Heart right ventricle (tissue), 16 donors: ENCODE measurements at regions not wholly inside any gene's neighbourhood (a gene's known extent, or its start where the extent isn't known, plus 50 kb on each side); places are given as distances from the start of the nearest gene placed in this dataset.

ENCODE experiments used
- ATAC-seq, 8 donors: fragments of 200-7000 bp; cut with Tn5 transposase; one replicate each; pipeline ENCODE4 v1.9.1; 2020; ENCODE audit warnings: mild to moderate bottlenecking in 8 of 8, moderate library complexity in 8 of 8, moderate number of reproducible peaks in 1 of 8
- DNase-seq, 2 donors: peaks; one replicate each; pipeline ENCODE4 v3.0.0-alpha.2; 2020
- H3K27ac ChIP-seq, 10 donors: fragments of 200-600 bp; sonication (generic) in 2 of 10; one replicate each; pipeline versions ENCODE4 v1.5.0 to v1.8.0; 2020 to 2022; ENCODE audit warnings: mild to moderate bottlenecking in 3 of 10
- H3K27me3 ChIP-seq, 7 donors: fragments of 200-600 bp; one replicate each; pipeline ENCODE4 v1.8.0; 2021 to 2022; ENCODE audit warnings: mild to moderate bottlenecking in 2 of 7
- H3K36me3 ChIP-seq, 9 donors: fragments of 200-600 bp; sonication (generic) in 1 of 9; one replicate each; pipeline versions ENCODE4 v1.5.0 to v1.8.0; 2020 to 2022; ENCODE audit warnings: mild to moderate bottlenecking in 2 of 9
- H3K4me1 ChIP-seq, 9 donors: fragments of 200-600 bp; sonication (generic) in 1 of 9; one replicate each; pipeline versions ENCODE4 v1.5.0 to v1.8.0; 2020 to 2022; ENCODE audit warnings: mild to moderate bottlenecking in 4 of 9
- H3K4me3 ChIP-seq, 10 donors: fragments of 200-600 bp; sonication (generic) in 2 of 10; one replicate each; pipeline versions ENCODE4 v1.5.0 to v1.8.0; 2020 to 2022; ENCODE audit warnings: mild to moderate bottlenecking in 7 of 10, moderate library complexity in 2 of 10
- H3K9me3 ChIP-seq, 11 donors: fragments of 200-600 bp in 10 of 11; sonication (generic) in 2 of 11; one replicate each; pipeline versions ENCODE4 v1.5.0 to v1.8.0; 2013 to 2022; ENCODE audit warnings: mild to moderate bottlenecking in 2 of 11, control low read depth in 1 of 11, moderate library complexity in 1 of 11
- CTCF ChIP-seq, 9 donors: fragments of 200-600 bp; sonication (generic) in 2 of 9; IDR thresholded peaks; one replicate each; pipeline versions ENCODE4 v1.5.0 to v1.8.0; 2021 to 2022; ENCODE audit warnings: antibody characterized with exemption in 9 of 9, mild to moderate bottlenecking in 5 of 9, moderate library complexity in 1 of 9
- WGBS, 2 donors: extraction: QIAGEN DNeasy Blood & Tissue Kit; methylation state at CpG; one replicate each; pipeline ENCODE4 v1.1.7; 2013; ENCODE audit warnings: inconsistent platforms in 1 of 2; 5-methylcytosine and 5-hydroxymethylcytosine counted together
- intact Hi-C, 10 donors: fragments of 100-400 bp; cut with DNase I; formaldehyde crosslinking; loops; one replicate each; pipeline versions ENCODE4 v1.11.1 to v1.14.2; 2022
- donor health status: Arrhythmogenic right ventricular cardiomyopathy.
- donor health status: ischemic (EF 13 %, LVEDD 7.1; RV severe dilation, severe dysfunction).
- donor health status: healthy with polysubstance abuse.
- donor health status: DM: no; HTN: yes; CAD: no.
- donor health status: DM: no; HTN: no; CAD: no.
- donor health status: ischemic (EF 25% LVEDD 6.9; RV normal size, moderate dysfunction).
- donor health status: ischemic (EF 25% LVEDD 5.7; RV mildly dilated, moderate dysfunction).
- donor health status: healthy.
- donor health status: DM: yes; HTN: yes; CAD: no.
- donor health status: Ischemic cardiomyopathy.
- donor health status: ischemic (EF 35%, LVEDD 5.7; RV mildly dilated, moderate dysfunction).
- donor health status: nonischemic (EF 11% LVEDD 7.7; RV severe dilation, severe dysfunction).
- donor health status: DM: yes; HTN: yes; CAD: no.
- donor health status: PGD.
- donor health status: ischemic (EF 29% LVEDD 5.4; RV normal size, mild dysfunction).
- donor health status: nonischemic (EF 23%, LVEDD 6.1; RV moderate dilation, normal function).

- Histone ChIP-seq H3K36me3 (no peaks in the 10 kb centered on the region), H3K27ac (no peak overlapping the region), H3K4me3 (no peak overlapping the region), H3K4me1 (no peaks in the 10 kb centered on the region), H3K27me3 (no peaks in the 10 kb centered on the region), H3K9me3 (no peaks in the 10 kb centered on the region)
- intact Hi-C loops: no loop called here
- DNase-seq: no peak
- TF ChIP-seq CTCF (IDR thresholded peaks at IDR 0.05): no peak
- ATAC-seq: no peak
These were observed 387.5 kb downstream of the ADCYAP1 start for GRCh38 chr18:1292167-1292566.

GRCh38 chr18:1294229-1294628, 389.6 kb downstream of the ADCYAP1 start:
- DNase-seq (no peak), ATAC-seq (no peak)
- WGBS, 2 donors: 61 to 74% methylated on average over 4 of the region's 4 CpGs
- TF ChIP-seq CTCF (IDR thresholded peaks at IDR 0.05): no peak
- Histone ChIP-seq H3K27me3 (no peaks in the 10 kb centered on the region), H3K36me3 (no peaks in the 10 kb centered on the region), H3K9me3 (no peaks in the 10 kb centered on the region), H3K27ac (no peak overlapping the region), H3K4me3 (no peak overlapping the region), H3K4me1 (no peaks in the 10 kb centered on the region)
- intact Hi-C loops: no loop called here

- no peaks in the 10 kb centered on the region for H3K27me3 ChIP-seq
- ATAC-seq (no peak), DNase-seq (no peak)
- no peaks in the 10 kb centered on the region for H3K4me1 ChIP-seq
- H3K9me3 ChIP-seq: no peaks in the 10 kb centered on the region
- intact Hi-C loops: no loop called here
- 76 to 79% methylated on average over 6 of the region's 6 CpGs for WGBS, 2 donors
- no peak for TF ChIP-seq CTCF (IDR thresholded peaks at IDR 0.05)
- H3K27ac ChIP-seq: no peak overlapping the region
- no peak overlapping the region for H3K4me3 ChIP-seq
- H3K36me3 ChIP-seq: no peaks in the 10 kb centered on the region
These were observed 391.6 kb downstream of the ADCYAP1 start for GRCh38 chr18:1296237-1296636.

- Histone ChIP-seq H3K36me3 (no peaks in the 10 kb centered on the region), H3K4me3 (no peak overlapping the region), H3K4me1 (no peaks in the 10 kb centered on the region), H3K9me3 (no peaks in the 10 kb centered on the region), H3K27ac (no peak overlapping the region), H3K27me3 (no peaks in the 10 kb centered on the region)
- no peak for ATAC-seq
- no peak for TF ChIP-seq CTCF (IDR thresholded peaks at IDR 0.05)
- intact Hi-C loops: no loop called here
- no peak for DNase-seq
These were observed 398.2 kb downstream of the ADCYAP1 start for GRCh38 chr18:1302861-1303260.
